GM23248 (cell line): ENCODE measurements at regions not wholly inside any gene's neighbourhood (a gene's known extent, or its start where the extent isn't known, plus 50 kb on each side); places are given as distances from the start of the nearest gene placed in this dataset.

ENCODE experiments used
- EZH2 ChIP-seq: fragments of 200-600 bp; sonication (generic); IDR thresholded peaks from 2 replicates; pipeline ENCODE4 v1.6.1; 2018; ENCODE audit warnings: antibody characterized with exemption, mild to moderate bottlenecking; ENCODE audit not compliant: insufficient read depth, poor library complexity, severe bottlenecking
- EZH2phosphoT487 ChIP-seq: fragments of 200-600 bp; sonication (generic); IDR thresholded peaks from 2 replicates; pipeline ENCODE4 v1.6.1; 2018; ENCODE audit warnings: antibody characterized with exemption, moderate library complexity, mild to moderate bottlenecking, low read depth; ENCODE audit not compliant: insufficient read depth

- no peak for TF ChIP-seq EZH2
- no peak for TF ChIP-seq EZH2phosphoT487
Observed at GRCh38 chr5:74392711-74393351, 247.7 kb downstream of the ENC1 start.
